ENCODE measurements at regions not wholly inside any gene's neighbourhood (a gene's known extent, or its start where the extent isn't known, plus 50 kb on each side); places are given as distances from the start of the nearest gene placed in this dataset.

DNA sequence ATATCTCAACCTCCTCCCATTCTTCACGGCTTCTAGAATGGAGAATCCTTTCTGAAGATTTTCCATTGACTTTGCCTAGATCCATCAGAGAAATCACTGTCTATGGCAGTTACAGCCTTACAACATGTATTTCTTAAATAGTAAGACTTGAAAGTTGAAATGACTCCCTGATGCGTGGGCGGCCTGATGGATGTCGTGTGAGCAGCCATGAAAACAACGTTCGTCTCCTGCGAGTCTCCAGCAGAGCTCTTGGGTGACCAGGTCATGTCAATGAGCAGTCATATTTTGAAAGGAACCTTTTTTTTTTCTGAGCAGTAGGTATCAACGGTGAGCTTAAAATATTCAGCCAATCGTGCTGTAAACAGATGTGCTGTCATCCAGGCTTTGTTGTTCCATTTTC lies 139.9 kb upstream of the C14orf180 start:
- Histone ChIP-seq H3K4me3 (ENCODE audit: low read length) (no peak overlapping the region), H3K27me3 (ENCODE audit: control insufficient read depth, insufficient read depth, low read length) (no peaks in the 10 kb centered on the region), H3K4me1 (ENCODE audit: control insufficient read depth, insufficient read depth, low read length) (no peaks in the 10 kb centered on the region), H3K9ac (ENCODE audit: low read length) (no peak overlapping the region), H3K27ac (ENCODE audit: low read depth, low read length) (no peak overlapping the region), H3K36me3 (ENCODE audit: control insufficient read depth, insufficient read depth, low read length) (no peaks in the 10 kb centered on the region)

GRCh38 chr14:104440297-104440956 lies 139.1 kb upstream of the C14orf180 start:
- no peak overlapping the region for H3K4me3 ChIP-seq (ENCODE audit: low read length)
- no peaks in the 10 kb centered on the region for H3K4me1 ChIP-seq (ENCODE audit: control insufficient read depth, insufficient read depth, low read length)
- H3K27me3 ChIP-seq (ENCODE audit: control insufficient read depth, insufficient read depth, low read length) = no peaks in the 10 kb centered on the region
- H3K27ac ChIP-seq (ENCODE audit: low read depth, low read length) = no peak overlapping the region
- no peak overlapping the region for H3K9ac ChIP-seq (ENCODE audit: low read length)
- no peaks in the 10 kb centered on the region for H3K36me3 ChIP-seq (ENCODE audit: control insufficient read depth, insufficient read depth, low read length)

- H3K27me3 ChIP-seq (ENCODE audit: control insufficient read depth, insufficient read depth, low read length) = no peaks in the 10 kb centered on the region
These were observed 138.1 kb upstream of the C14orf180 start for GRCh38 chr14:104441275-104442106.

GRCh38 chr14:104442107-104442551 lies 137.4 kb upstream of the C14orf180 start:
- no peak overlapping the region for H3K9ac ChIP-seq (ENCODE audit: low read length)
- H3K27ac ChIP-seq (ENCODE audit: low read depth, low read length) = no peak overlapping the region
- no peak overlapping the region for H3K4me3 ChIP-seq (ENCODE audit: low read length)
- H3K27me3 ChIP-seq (ENCODE audit: control insufficient read depth, insufficient read depth, low read length) = no peaks in the 10 kb centered on the region
- H3K4me1 ChIP-seq (ENCODE audit: control insufficient read depth, insufficient read depth, low read length) = no peaks in the 10 kb centered on the region
- H3K36me3 ChIP-seq (ENCODE audit: control insufficient read depth, insufficient read depth, low read length) = no peaks in the 10 kb centered on the region

More at GRCh38 chr14:104441275-104442106, 138.1 kb upstream of the C14orf180 start:
- H3K4me3 ChIP-seq (ENCODE audit: low read length) = no peak overlapping the region
- no peaks in the 10 kb centered on the region for H3K36me3 ChIP-seq (ENCODE audit: control insufficient read depth, insufficient read depth, low read length)
- H3K27ac ChIP-seq (ENCODE audit: low read depth, low read length) = no peak overlapping the region
- no peak overlapping the region for H3K9ac ChIP-seq (ENCODE audit: low read length)
- H3K4me1 ChIP-seq (ENCODE audit: control insufficient read depth, insufficient read depth, low read length) = no peaks in the 10 kb centered on the region

GRCh38 chr14:104442631-104443390 lies 136.8 kb upstream of the C14orf180 start:
- Histone ChIP-seq H3K9ac (ENCODE audit: low read length) (no peak overlapping the region), H3K36me3 (ENCODE audit: control insufficient read depth, insufficient read depth, low read length) (no peaks in the 10 kb centered on the region), H3K4me1 (ENCODE audit: control insufficient read depth, insufficient read depth, low read length) (no peaks in the 10 kb centered on the region)

GRCh38 chr14:104443391-104444158 lies 136.0 kb upstream of the C14orf180 start:
- Histone ChIP-seq H3K27me3 (ENCODE audit: control insufficient read depth, insufficient read depth, low read length) (no peaks in the 10 kb centered on the region), H3K27ac (ENCODE audit: low read depth, low read length) (no peak overlapping the region), H3K9ac (ENCODE audit: low read length) (no peak overlapping the region), H3K36me3 (ENCODE audit: control insufficient read depth, insufficient read depth, low read length) (no peaks in the 10 kb centered on the region), H3K4me3 (ENCODE audit: low read length) (no peak overlapping the region), H3K4me1 (ENCODE audit: control insufficient read depth, insufficient read depth, low read length) (no peaks in the 10 kb centered on the region)

More at GRCh38 chr14:104442631-104443390, 136.8 kb upstream of the C14orf180 start:
- no peaks in the 10 kb centered on the region for H3K27me3 ChIP-seq (ENCODE audit: control insufficient read depth, insufficient read depth, low read length)
- no peak overlapping the region for H3K4me3 ChIP-seq (ENCODE audit: low read length)
- no peak overlapping the region for H3K27ac ChIP-seq (ENCODE audit: low read depth, low read length)

DNA sequence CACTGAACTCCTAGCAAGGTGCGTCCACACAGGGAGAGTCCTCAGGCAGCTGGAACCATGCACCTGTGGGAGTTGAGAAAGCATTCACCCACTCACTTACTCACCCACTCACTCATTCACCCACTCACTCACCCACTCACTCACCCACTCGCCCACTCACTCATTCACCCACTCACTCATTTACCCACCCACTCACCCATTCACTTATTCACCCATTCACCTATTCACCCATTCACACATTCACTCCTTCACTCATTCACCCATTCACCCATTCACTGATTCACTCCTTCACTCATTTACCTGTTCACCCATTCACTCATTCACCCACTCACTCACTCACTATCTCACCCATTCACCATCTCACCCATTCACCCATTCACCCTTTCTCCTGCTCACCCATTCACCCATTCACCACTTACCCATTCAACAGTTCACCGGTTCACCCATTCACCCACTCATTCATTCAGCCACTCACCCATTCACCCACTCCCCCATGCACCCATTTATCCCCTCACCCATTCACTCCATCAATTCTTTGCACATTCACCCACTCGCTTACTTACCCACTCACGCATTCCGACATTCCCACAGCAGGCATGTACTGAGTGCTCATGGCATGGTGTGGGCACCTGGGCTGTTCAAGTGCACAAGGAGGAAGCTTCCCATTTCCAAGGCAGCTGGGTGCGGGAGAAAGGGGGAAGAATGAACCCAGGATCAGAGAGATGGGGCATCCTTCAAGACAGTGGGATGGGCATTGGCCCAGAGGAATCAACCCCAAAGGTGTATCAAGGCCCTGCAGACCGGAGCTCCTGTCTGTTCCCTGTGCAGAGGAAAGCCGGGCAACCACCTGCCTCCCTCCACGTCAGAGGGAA lies 135.2 kb upstream of the C14orf180 start:
- no peaks in the 10 kb centered on the region for H3K4me1 ChIP-seq (ENCODE audit: control insufficient read depth, insufficient read depth, low read length)
- H3K36me3 ChIP-seq (ENCODE audit: control insufficient read depth, insufficient read depth, low read length) = no peaks in the 10 kb centered on the region
- H3K27me3 ChIP-seq (ENCODE audit: control insufficient read depth, insufficient read depth, low read length) = no peaks in the 10 kb centered on the region
- no peak overlapping the region for H3K27ac ChIP-seq (ENCODE audit: low read depth, low read length)
- no peak overlapping the region for H3K9ac ChIP-seq (ENCODE audit: low read length)
- no peak overlapping the region for H3K4me3 ChIP-seq (ENCODE audit: low read length)

GRCh38 chr14:104445086-104445485 lies 134.5 kb upstream of the C14orf180 start:
- H3K4me1 ChIP-seq (ENCODE audit: control insufficient read depth, insufficient read depth, low read length) = no peaks in the 10 kb centered on the region

DNA sequence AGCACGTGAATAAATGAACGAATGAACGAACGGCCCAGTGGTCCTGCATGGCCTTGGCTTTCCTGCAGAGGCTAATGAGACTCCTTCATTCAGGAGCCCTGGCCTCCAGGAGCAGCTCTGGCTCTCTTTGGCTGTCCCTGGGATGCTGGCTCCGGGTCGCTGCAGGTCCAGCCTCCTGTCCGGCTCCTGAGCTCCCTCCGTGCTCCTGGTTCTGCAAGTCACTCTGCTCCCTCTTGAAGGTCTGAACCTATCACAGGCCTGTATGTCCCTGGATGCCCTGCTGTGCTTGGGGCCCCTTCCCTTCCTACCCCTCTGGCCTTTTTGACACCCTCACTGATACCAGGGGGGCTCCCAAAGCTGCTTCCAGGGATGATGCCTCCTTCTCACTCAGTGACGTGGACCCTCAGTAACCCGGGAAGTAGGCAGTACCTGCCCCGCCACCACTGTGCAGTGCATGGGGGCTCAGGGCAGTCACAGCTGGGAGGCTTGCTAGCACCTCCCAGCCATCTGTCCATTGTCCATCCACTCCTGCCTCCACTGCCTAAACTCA lies 133.7 kb upstream of the C14orf180 start:
- Histone ChIP-seq H3K4me1 (ENCODE audit: control insufficient read depth, insufficient read depth, low read length) (no peaks in the 10 kb centered on the region), H3K4me3 (ENCODE audit: low read length) (no peak overlapping the region), H3K27me3 (ENCODE audit: control insufficient read depth, insufficient read depth, low read length) (no peaks in the 10 kb centered on the region), H3K9ac (ENCODE audit: low read length) (no peak overlapping the region), H3K36me3 (ENCODE audit: control insufficient read depth, insufficient read depth, low read length) (no peaks in the 10 kb centered on the region), H3K27ac (ENCODE audit: low read depth, low read length) (no peak overlapping the region)

More at GRCh38 chr14:104445086-104445485, 134.5 kb upstream of the C14orf180 start:
- no peak overlapping the region for H3K9ac ChIP-seq (ENCODE audit: low read length)
- H3K4me3 ChIP-seq (ENCODE audit: low read length) = no peak overlapping the region
- no peak overlapping the region for H3K27ac ChIP-seq (ENCODE audit: low read depth, low read length)
- H3K36me3 ChIP-seq (ENCODE audit: control insufficient read depth, insufficient read depth, low read length) = no peaks in the 10 kb centered on the region
- no peaks in the 10 kb centered on the region for H3K27me3 ChIP-seq (ENCODE audit: control insufficient read depth, insufficient read depth, low read length)

- Histone ChIP-seq H3K9ac (ENCODE audit: low read length) (no peak overlapping the region), H3K36me3 (ENCODE audit: control insufficient read depth, insufficient read depth, low read length) (no peaks in the 10 kb centered on the region), H3K4me3 (ENCODE audit: low read length) (no peak overlapping the region), H3K4me1 (ENCODE audit: control insufficient read depth, insufficient read depth, low read length) (no peaks in the 10 kb centered on the region), H3K27ac (ENCODE audit: low read depth, low read length) (no peak overlapping the region), H3K27me3 (ENCODE audit: control insufficient read depth, insufficient read depth, low read length) (no peaks in the 10 kb centered on the region)
These were observed 133.0 kb upstream of the C14orf180 start for GRCh38 chr14:104446611-104447010.

DNA sequence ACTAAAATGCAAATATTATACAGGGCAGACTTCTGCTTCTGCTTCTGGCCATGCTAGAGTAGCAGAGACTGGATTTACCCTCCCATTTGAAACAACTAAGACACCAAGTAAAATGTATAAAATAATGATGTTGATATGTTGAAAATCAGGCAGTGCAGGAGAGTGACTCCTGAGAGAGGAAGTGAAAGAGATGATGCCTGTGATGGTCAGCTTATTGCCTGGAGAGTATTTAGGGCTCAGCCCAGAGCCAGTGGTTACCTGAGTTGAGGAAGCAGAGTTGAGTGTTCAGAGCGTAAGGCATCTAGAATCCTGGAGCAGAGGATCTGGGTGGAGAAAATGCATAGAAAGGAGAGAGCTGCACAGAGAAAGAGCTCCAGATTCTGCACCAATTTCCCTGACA lies 131.8 kb upstream of the C14orf180 start:
- H3K9ac ChIP-seq (ENCODE audit: low read length) = no peak overlapping the region
- H3K4me3 ChIP-seq (ENCODE audit: low read length) = no peak overlapping the region
- no peaks in the 10 kb centered on the region for H3K4me1 ChIP-seq (ENCODE audit: control insufficient read depth, insufficient read depth, low read length)
- no peak overlapping the region for H3K27ac ChIP-seq (ENCODE audit: low read depth, low read length)
- no peaks in the 10 kb centered on the region for H3K36me3 ChIP-seq (ENCODE audit: control insufficient read depth, insufficient read depth, low read length)
- no peaks in the 10 kb centered on the region for H3K27me3 ChIP-seq (ENCODE audit: control insufficient read depth, insufficient read depth, low read length)

Data from rectal smooth muscle tissue (tissue), 1 donor.